ENCODE measurements at regions not wholly inside any gene's neighbourhood (a gene's known extent, or its start where the extent isn't known, plus 50 kb on each side); places are given as distances from the start of the nearest gene placed in this dataset.

DNA sequence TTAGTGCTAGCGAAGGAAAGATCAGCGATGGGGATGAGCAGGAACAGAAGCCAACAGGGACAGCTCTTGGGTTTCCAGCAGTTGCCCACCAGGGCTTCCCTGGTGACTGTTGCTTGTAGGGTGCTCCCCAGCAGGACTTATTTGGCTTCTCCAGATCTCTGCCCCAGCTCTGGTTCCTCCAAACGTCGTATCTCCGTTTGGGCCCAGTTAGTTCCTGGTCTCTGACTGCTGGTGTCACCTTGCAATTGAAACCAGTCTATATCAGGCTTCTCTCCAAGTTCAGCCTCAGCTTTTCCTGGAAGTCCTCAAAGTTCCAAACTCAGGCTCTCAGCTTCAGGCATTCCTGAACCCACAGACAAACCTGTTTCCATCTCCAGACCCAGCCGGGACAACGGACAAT lies 70.8 kb upstream of the NXT1 start:
- no peak for DNase-seq

DNA sequence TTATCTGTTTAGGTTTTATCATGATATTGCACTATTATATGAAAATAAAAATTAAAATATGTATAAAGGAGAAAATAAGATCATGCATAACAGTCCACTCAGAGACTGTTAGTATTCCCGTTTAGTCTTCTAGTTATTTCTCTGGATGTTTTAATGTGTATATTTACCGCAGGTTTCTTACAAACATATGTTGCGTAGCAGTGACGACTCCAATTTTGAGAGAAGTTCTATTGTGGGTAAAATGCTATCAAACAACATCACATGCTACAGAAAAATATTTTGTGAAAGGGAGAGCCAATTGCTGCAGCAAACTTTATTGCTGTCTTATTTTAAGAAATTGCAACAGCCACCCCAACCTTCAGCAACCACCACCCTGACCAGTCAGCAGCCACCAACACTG lies 72.4 kb upstream of the NXT1 start:
- DNase-seq = no peak

DNA sequence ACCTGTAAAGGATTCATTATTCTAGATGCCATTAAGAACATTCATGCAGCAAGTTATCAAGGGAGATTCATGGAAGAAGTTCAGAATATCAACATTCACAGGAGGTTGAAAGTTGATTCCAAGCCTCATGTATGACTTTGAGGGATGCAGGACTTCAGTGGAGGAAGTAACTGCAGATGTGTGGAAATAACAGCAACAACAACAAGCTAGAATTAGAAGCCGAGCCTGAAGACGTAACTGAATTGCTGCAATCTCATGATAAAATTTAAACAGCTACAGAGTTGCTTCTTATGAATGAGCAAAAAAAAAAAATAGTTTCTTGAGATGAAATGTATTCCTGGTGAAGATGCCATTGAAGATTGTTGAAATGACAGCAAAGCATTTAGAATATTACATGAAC lies 73.3 kb upstream of the NXT1 start:
- no peak for DNase-seq

DNA sequence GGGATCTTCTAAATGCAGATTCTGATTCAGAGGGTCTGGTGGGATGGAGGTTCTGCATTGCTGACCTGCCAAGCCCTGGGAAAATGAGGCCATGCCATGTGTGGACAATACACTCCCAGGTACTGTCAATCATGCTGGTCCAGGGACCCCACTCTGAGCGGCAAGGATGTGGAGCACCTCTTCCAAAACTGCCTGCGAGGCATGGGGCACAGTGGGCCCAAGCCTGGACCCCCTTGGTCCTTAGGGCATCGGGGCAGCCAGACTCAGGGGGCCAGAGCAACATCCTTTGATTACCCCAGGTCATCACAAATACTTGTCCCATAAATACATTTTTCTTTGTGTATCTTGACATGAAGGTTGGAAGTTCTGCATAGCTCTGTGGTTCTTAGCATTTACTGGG lies 76.8 kb upstream of the NXT1 start:
- DNase-seq = no peak

DNA sequence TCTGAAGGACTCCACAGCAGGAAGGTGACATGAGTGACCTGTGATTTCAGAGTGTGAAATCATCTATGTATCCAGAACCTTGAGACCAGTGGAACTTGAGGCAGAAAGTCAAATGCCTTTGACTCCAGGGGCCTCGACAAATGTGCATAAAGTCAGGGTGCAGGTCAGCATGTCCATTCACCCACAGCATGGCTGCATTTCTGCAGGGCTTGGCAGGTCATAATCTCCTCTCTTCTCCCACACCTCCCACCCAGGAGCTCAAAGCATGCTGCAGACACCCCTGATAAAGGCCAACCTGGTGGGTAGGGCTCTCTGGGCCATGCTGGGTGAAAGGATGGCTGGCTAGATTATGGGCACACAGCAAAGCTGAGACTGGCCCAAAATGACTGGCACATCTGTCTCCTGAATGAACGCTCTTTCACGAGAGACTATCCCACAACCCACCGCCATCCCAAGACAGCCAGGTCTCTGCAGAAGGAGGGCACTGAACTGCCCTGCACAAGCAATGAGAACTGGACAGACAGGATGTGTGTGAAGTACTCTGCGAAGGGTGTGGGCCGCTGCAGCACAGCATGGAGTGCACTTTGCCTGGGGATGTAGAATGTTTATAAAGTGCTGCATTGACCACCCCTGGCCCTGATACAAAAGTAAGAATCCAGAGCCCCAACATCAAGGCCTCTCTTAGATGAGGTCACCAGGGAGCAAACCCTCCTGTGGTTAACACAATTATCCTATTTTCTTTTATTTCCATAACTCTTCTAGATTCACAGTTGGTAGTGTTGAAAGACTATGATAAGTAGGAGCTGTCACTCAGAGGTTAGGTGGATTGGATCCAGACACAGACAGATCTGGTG lies 78.2 kb upstream of the NXT1 start:
- no peak for DNase-seq

DNA sequence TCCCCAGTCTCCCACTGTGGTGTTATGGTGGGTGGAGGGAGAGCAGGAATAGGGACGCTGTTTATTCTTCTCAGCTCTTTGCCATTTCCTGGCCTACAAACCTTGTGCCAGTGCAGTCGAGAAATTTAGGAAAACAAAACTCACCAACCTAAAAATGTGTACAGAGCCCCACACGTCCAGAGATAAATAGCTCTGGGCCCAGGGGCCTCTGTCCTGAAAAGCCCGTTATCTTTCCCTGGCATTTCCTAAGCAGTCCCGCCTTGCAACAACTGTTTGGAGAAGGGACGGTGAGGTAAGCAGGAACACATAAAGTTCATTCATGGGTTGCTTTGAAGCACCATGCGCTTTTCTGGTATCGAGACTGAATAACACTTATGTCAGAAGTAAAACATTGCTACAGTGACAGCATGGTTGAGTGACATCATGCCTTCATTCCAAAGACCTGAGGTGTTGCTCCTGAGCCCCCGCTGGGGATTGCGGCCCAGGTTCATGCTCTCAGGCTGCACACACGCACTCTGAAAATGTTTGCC lies 80.1 kb upstream of the NXT1 start:
- no peak for DNase-seq

DNA sequence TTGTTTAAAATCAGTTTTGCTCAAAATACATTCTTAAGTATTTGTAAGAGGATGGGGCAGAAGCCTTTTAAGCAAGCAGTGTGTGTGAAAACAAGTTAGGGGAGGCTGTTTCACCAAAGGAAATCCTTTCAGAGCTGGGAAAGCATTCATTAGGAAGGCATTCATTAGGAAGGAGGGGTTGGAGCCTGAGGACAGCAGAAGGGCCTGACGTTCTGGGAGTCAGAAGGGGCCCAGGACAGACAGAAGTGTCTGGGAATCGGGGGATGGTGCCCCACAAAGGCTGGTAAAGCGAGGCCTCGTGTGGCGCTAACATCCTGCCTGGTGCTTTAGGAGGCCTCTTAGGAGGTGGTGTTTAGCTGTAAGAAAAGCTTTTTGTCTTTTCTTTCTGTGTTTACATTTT lies 80.6 kb upstream of the NXT1 start:
- no peak for DNase-seq

DNA sequence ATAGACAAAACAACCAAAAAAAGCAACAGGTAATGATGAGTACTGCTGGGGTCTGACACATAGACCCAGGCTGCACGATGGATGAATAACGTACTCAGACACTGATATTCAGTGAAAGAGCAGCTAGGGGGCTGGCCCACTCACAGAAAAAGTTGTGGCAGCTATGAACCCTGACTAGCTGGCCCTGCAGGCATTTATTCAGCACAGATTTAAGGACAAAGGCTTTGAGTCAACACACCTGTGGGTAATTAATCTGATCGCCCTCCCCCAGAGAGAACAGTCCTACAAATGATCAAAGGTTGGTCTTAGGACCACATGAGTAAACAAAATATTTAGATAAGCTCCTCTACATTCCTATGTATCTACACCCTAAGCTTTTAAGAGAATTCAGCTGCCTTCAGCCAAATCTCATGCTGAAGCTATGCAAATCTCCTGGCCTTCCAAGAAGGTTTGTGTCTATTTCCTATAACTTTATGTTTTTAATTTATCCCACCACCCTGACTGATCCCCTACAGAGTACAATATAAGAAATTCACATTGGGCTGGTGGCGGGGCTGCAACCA lies 81.7 kb upstream of the NXT1 start:
- DNase-seq = no peak

DNA sequence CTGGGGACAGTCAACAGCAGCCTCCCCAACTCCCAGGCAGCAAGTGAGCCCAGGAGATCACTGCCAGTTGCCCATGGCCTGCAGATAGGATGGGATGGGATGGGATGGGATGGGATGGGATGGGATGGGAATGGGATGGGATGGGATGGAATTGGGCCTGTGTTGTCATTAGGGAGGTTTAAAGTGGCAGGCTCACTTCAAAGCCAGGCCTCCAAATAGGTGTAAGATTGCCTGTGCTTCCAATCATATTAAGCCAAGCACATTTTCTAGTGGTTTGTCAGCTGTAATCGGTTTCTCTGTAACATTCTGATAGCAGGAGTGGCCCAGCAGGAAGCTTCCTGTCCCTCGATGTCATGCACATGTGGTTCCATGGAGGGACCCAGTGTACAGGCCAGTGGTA lies 82.7 kb upstream of the NXT1 start:
- DNase-seq = no peak

DNA sequence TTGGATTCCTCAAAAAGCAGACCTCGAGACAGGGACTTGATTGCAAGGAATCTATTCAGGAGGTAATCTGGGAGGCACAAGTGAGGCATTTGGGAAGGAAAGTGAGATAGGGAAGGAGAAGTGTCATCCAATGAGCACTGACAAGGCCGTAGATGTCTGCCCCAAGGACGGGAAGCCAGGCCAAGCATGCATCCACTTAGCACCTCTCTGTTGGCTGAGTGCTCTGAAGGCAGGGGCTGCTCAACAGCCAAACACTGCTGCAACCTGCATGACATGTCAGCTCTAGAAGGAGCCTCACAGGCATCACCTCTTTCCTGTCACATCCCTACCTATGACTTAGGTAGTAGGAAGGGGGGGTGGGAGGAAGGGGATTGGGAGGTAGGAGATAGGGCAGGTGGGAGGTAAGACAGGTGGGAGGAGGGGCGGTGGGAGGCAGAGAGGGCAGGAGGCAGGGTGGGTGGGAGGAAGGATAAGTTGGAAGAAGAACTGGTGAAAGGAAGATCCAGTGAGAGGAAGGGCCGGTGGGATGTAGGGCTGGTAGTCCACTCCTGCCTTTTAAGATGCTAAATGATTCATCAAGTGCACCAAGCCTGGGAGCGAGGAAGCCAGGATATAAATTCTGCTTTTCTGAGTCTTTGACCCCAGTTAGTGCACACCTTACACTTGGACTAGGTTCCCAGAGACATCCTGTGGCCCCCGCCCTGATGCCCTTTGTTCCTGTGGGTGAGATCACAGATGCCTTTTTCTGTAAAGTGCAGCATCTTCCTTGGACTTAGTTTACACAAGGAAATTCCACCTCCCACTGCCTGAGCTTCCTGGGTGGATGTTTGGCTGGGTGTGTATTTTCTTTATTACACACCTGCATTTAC lies 83.8 kb upstream of the NXT1 start:
- DNase-seq = no peak

DNA sequence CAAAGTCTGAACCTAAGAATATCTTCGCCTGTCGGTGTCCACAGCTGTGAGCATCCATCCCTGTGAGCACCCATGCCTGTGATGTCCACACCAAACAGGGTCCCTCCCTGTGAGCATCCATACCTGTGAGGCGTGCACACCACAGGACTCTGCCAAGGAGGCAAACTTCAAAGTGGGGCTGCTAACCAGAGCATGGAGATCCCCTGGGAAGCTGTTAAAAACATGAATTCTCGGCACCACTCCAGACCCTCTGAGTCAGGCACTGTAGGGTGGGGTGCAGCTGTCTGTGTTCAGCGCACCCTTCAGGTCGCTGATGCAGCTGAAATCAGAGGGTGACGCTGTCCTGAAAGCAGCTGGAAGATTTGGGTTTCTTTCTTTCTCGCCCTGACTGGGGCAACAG lies 85.4 kb upstream of the NXT1 start:
- DNase-seq = no peak

DNA sequence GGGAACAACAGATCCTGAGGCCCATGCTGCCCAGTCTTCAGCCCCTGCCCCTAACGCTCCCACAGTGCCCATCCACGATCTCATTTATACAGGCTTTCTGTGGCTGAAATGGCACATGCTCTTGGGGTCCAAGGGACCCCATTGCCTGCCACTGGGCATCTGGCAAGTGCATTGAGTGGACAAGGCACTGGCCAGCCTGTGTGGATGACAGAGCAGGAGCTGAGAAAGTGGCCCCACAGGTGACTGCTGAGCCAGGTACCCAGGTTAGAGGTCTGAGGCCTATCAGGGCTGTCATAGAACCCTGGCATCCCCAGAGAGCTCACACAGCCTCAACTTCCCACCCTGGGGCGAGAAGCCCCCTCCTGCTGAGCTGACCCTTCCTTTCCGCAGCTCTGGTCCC lies 86.0 kb upstream of the NXT1 start:
- no peak for DNase-seq

DNA sequence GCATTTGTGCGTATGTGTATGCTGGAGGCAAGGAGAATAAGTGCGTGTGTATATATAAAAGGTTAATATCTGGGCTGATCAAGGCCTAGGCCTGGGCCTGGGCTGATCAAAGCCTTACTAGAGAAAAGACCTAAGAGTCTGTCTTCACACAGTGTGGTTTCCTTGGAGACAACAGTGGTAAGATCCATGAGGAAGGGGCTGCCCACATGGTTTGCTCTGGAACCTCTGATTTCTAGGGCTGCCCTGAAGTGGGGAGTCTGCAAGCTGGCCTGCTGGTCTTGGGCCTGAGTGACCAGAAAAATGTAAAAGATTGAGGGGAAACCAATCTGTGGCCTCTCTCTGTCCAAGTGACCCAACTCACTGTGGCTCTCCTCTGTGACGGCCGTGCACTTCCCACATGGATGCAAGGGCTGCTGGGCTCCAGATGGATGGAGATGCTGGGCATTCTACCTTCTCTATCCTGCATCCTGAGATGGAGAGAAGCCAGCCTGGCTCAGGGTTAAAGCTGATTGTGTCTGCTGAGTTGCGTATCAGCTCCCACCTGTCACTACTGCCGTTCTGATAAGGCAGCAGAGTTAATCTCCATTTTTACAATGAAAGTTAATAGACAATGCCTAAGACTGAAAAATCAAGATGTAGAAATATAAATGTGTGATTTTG lies 90.3 kb upstream of the NXT1 start:
- no peak for DNase-seq

DNA sequence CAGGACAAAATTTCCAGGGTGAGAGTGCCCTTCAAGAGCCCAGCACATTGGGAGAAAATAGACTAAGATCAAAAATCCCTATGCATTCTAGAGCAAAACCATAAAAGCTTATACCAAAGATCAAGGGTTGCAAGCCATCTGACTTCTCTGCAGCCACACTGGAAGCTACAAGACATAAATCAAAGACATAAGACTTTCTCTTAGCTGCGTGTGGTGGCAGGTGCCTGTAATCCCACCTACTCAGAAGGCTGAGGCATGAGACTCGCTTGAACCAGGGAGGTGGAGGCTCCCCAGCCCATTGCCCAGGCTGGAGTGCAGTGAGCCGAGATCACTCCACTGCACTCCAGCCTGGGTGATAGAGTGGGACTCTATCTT lies 91.9 kb upstream of the NXT1 start:
- DNase-seq = no peak

DNA sequence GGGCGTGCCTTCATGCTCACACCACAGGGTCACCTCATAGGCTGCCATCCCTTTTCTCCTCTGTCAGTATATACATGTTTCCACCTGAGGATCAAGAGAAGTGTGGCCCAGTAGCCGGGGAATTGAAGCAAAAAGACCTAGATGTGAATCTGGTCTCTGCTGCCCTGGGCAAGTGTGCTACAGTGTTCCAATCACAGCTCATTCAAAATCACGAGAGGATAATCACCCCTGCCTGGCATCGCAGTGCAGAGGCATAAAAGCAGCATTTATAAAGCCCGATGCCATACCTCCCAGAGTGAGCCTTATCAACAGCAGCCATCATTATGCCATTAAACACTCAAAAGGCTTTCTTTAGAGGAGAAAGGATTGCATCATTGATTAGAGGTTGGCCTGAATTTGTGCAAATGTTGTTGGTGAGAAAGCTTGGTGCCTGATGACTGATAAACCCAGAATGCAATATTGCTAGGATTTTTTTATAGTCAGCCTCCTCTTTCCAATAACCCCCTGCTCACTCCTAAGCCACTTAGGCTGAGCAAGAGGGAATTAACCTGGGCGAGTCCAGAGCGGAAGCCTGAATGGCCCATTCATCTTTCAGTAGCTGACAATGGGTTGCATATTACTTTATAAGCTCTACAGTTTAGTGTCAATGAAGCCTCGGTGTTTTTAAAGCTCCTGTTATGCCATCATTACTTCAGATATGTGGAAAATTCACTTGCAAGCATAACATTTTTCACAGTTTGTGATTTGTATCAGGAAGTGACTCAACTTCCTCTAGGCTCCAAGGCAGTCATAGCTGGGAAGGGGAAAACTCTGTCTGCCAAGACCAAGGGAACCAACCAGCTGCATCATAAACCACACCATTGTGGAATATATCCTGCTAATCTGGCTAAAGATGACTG lies 92.5 kb upstream of the NXT1 start:
- no peak for DNase-seq

DNA sequence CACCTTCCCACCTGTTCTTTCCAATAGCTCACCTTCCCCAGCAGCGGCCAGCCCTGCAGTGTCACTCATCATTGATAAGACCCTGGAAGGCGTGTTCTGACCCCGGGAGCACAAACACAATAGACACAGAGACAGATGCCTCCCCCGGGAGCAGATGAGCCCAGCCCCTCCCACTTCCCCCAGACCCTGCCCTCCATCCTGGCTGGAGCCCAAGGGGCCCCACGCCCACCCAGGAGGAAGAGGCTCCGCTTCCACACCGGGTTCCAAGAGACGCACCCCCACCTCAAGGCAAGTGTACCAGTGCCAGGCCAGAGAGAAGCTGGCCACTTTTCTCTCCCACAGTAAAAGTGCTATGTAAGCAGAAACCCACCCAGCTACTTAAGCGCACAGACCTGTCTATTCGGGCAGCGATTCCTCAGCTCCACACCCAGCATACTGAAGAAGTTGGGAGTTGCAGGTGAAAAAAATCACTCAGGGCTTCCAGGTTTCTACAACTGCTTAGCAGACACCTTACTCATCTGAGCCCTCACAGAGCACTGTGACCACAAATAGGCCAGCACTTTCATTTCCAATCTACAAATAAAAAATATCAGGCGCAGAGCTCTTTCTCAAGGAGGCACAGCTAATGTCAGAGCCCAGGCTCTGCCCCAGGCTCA lies 93.4 kb upstream of the NXT1 start:
- no peak for DNase-seq

DNA sequence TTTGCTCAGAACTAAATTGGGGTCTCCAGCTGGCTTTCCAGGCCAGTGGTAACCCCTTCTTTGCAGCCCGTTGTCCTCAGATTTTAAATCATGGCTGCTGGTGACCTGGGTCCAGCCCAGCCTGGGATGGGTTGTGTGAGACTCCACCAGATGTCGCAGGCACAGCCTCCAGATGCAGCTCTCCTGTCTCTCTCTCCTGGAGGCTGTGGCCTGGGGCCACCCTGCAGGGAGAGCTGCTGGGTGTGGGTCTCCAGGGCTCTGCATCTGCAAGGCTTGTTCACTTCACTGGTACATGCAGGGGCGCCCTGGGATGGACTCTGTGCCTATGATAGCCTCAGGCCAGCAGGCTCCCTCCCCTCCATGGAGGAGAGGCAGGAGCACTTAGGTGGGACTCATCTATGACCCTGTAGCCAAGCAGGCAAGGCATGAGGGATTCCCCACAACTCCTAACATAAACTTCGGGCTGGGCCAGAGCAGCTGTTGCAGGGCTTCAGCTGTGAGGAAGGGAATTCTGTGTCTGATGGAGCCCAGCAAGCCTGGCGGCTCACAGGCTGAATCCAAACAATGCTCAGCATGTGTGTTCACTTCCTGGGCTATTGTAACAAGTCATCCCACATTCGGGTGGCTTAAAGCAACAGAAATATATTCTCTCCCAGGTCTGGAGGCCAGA lies 94.7 kb upstream of the NXT1 start:
- DNase-seq = no peak

DNA sequence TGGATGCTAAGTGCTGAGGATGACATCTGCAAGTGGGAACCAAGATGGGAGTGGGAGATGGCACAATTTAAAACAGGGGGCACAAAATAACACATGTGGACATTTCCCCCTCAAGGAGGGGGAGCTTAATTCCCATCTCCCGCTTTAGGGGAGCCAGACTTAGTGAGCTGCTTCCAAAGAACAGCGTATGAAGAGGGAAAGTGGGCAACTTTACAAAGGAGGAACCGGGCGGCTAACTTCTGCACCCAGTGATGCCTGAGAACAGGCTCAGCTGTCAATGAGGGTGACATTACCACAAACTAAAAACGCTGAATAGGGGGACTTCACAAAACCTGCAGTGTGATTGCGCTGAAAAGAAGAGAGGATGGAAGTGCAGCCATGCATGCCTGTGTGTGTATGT lies 95.5 kb upstream of the NXT1 start:
- DNase-seq = no peak

DNA sequence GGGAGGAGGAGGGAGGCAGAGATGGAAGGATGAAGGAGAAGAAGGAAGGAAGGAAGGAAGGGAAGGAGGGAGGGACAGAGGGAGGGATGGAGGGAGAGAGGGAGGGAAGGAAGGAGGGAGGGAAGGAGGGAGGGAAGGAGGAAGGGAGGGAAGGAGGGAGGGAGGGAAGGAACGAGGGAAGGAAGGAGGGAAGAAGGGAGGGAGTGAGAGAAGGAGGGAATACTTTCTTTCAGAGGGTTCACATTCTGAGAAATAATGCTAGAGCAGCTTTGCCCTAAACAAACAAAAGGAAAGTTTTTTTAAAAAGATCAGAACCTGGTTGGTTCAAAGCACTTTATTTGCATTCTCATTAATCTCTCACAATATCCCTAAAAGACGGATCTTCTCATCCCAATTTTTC lies 96.1 kb upstream of the NXT1 start:
- no peak for DNase-seq

DNA sequence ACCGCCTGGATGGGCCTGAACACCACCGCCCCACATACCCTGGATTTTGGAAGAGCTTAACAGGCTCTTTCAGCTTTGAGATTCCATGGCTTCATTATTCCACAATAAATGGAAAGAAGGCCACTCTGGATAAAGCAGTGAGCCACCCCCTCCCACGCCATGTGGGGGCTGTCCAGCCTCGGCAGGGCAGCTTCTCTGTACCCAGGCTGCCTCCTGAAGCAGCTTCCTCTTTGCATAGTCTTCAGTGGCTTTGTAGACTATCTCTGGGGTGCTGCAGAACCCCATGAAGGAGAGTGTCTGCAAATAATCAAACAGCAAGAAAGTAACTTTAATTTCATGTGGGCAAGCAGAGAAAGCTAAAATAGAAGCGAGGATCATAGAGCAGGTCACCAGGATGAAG lies 96.6 kb upstream of the NXT1 start:
- no peak for DNase-seq

DNA sequence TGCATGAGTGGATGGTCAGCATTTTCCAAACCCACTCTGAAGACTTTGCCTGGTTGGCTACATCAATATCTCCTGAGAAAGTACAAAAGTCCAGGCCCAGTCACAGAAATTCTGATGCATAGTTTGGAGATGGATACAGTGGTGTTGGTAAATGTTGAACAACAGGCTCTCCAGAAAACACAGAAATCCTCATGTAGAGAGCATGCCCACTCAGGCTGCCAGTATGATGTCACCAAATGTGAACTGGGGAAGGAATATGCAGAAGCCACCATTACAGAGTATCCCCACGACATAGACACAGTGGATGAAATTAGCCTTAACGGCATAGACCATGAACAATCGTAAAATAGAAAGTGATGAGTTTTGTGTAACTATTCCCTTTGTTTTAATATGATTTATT lies 97.1 kb upstream of the NXT1 start:
- DNase-seq = no peak

All from midbrain (tissue), 1 donor.